Neural cell (in vitro differentiated cells): ENCODE measurements at regions not wholly inside any gene's neighbourhood (a gene's known extent, or its start where the extent isn't known, plus 50 kb on each side); places are given as distances from the start of the nearest gene placed in this dataset.

Experiments
- H2AFZ ChIP-seq: fragments of 200-600, 300-800 bp; sonication (generic), shearing (Covaris generic); 2 replicates; pipeline ENCODE4 v1.6.0; 2014; ENCODE audit warnings: low read depth, mild to moderate bottlenecking, antibody characterized with exemption, low read length, moderate library complexity
- H3F3A ChIP-seq: fragments of 200-600 bp; shearing (Covaris generic); 2 replicates; pipeline ENCODE4 v1.6.1; 2016; ENCODE audit warnings: mild to moderate bottlenecking, moderate library complexity, mixed read lengths, antibody characterized with exemption, low read length; ENCODE audit not compliant: insufficient read depth, poor library complexity, severe bottlenecking
- H3K27ac ChIP-seq: fragments of 200-600, 300-800 bp; sonication (generic), shearing (Covaris generic); 2 replicates; pipeline ENCODE4 v1.5.1; 2014; ENCODE audit warnings: mild to moderate bottlenecking, low read length, moderate library complexity
- H3K27me3 ChIP-seq: fragments of 300-800, 200-600 bp; sonication (generic), shearing (Covaris generic); 2 replicates; pipeline ENCODE4 v1.6.0; 2014; ENCODE audit warnings: mild to moderate bottlenecking, low read depth, low read length, moderate library complexity; ENCODE audit not compliant: insufficient read depth
- H3K36me3 ChIP-seq: fragments of 300-800, 200-600 bp; sonication (generic), shearing (Covaris generic); 2 replicates; pipeline ENCODE4 v1.5.1; 2014; ENCODE audit warnings: mild to moderate bottlenecking, antibody characterized with exemption, low read length, moderate library complexity; ENCODE audit not compliant: insufficient read depth
- H3K4me2 ChIP-seq: fragments of 300-800, 200-600 bp; sonication (generic), shearing (Covaris generic); 2 replicates; pipeline ENCODE4 v1.6.0; 2014; ENCODE audit warnings: mild to moderate bottlenecking, low read length
- H3K4me3 ChIP-seq: fragments of 300-800, 200-600 bp; sonication (generic), shearing (Covaris generic); 2 replicates; pipeline ENCODE4 v1.5.1; 2014; ENCODE audit warnings: mild to moderate bottlenecking, low read length, moderate library complexity
- H3K79me2 ChIP-seq: fragments of 200-600 bp; shearing (Covaris generic); replicated peaks from 2 replicates; pipeline ENCODE4 v1.6.0; 2014; ENCODE audit warnings: mild to moderate bottlenecking, low read length, moderate library complexity; ENCODE audit not compliant: insufficient read depth
- H3K9ac ChIP-seq: fragments of 300-800, 200-600 bp; sonication (generic), shearing (Covaris generic); 2 replicates; pipeline ENCODE4 v1.6.1; 2016; ENCODE audit warnings: mild to moderate bottlenecking, low read length, mixed read lengths
- H3K9me2 ChIP-seq: fragments of 200-600 bp; shearing (Covaris generic); 2 replicates; pipeline ENCODE4 v1.6.1; 2016; ENCODE audit warnings: mild to moderate bottlenecking, low read length, mixed read lengths; ENCODE audit not compliant: insufficient read depth
- H3K9me3 ChIP-seq: fragments of 200-600, 300-800 bp; sonication (generic), shearing (Covaris generic); 2 replicates; pipeline ENCODE4 v1.6.1; 2016; ENCODE audit warnings: mild to moderate bottlenecking, mixed run types, low read length, moderate library complexity, mixed read lengths
- H4K20me1 ChIP-seq: fragments of 200-600 bp; shearing (Covaris generic); 2 replicates; pipeline ENCODE4 v1.6.1; 2016; ENCODE audit warnings: mild to moderate bottlenecking, mixed run types; ENCODE audit not compliant: insufficient read depth
- CTCF ChIP-seq: fragments of 450-650 bp; IDR thresholded peaks from 2 replicates; pipeline ENCODE4 v1.5.1; 2014; ENCODE audit warnings: antibody characterized with exemption, mild to moderate bottlenecking, moderate library complexity; ENCODE audit not compliant: poor library complexity, severe bottlenecking
- EP300 ChIP-seq: fragments of 450-650 bp; conservative IDR thresholded peaks from 2 replicates; pipeline ENCODE4 v1.6.1; 2014; ENCODE audit warnings: antibody characterized with exemption, mild to moderate bottlenecking, moderate library complexity; ENCODE audit not compliant: poor library complexity, severe bottlenecking
- EZH2 ChIP-seq: fragments of 200-600, 300-800 bp; shearing (Covaris generic), sonication (generic); IDR thresholded peaks from 2 replicates; pipeline ENCODE4 v1.6.1; 2014; ENCODE audit warnings: antibody characterized with exemption, low read length, borderline replicate concordance, mild to moderate bottlenecking; ENCODE audit not compliant: insufficient read depth, poor library complexity, severe bottlenecking
- MXI1 ChIP-seq: fragments of 450-650 bp; conservative IDR thresholded peaks from 2 replicates; pipeline ENCODE4 v1.6.1; 2014; ENCODE audit warnings: antibody characterized with exemption, mild to moderate bottlenecking; ENCODE audit not compliant: poor library complexity, severe bottlenecking
- POLR2AphosphoS5 ChIP-seq: IDR thresholded peaks from 2 replicates; pipeline ENCODE4 v1.6.1; 2012
- RAD21 ChIP-seq: fragments of 450-650 bp; conservative IDR thresholded peaks from 2 replicates; pipeline ENCODE4 v1.6.1; 2014; ENCODE audit warnings: antibody characterized with exemption, mild to moderate bottlenecking, moderate library complexity
- REST ChIP-seq: IDR thresholded peaks from 2 replicates; pipeline ENCODE4 v1.6.1; 2012; ENCODE audit warnings: borderline replicate concordance
- SMC3 ChIP-seq: fragments of 450-650 bp; conservative IDR thresholded peaks from 2 replicates; pipeline ENCODE4 v1.6.1; 2014; ENCODE audit warnings: antibody characterized with exemption, mild to moderate bottlenecking, moderate library complexity; ENCODE audit not compliant: poor library complexity
- TAF1 ChIP-seq: IDR thresholded peaks from 2 replicates; pipeline ENCODE4 v1.6.1; 2012; ENCODE audit warnings: low read depth

- Histone ChIP-seq H3K79me2 (no peaks in the 10 kb centered on the region), H3K9ac (no peak overlapping the region), H3K27ac (no peak overlapping the region), H3K4me2 (no peak overlapping the region), H3F3A (no peaks in the 10 kb centered on the region), H4K20me1 (no peaks in the 10 kb centered on the region), H3K27me3 (no peaks in the 10 kb centered on the region), H2AFZ (no peak overlapping the region), H3K4me3 (no peak overlapping the region), H3K36me3 (no peaks in the 10 kb centered on the region), H3K9me3 (no peaks in the 10 kb centered on the region), H3K9me2 (no peaks in the 10 kb centered on the region)
- no peak for TF ChIP-seq CTCF
- TF ChIP-seq EP300 = no peak
- peak; percentile 17 for TF ChIP-seq RAD21
- TF ChIP-seq POLR2AphosphoS5 = no peak
- TF ChIP-seq TAF1 = no peak
- TF ChIP-seq EZH2 = no peak
- no peak for TF ChIP-seq REST
Measured at GRCh38 chr1:57966340-57966739, 542.5 kb upstream of the DAB1 start.

- H3F3A ChIP-seq = no peaks in the 10 kb centered on the region
- no peak overlapping the region for H3K4me3 ChIP-seq
- no peak overlapping the region for H3K27ac ChIP-seq
- H3K79me2 ChIP-seq = no peaks in the 10 kb centered on the region
- H3K4me2 ChIP-seq = no peak overlapping the region
- H2AFZ ChIP-seq = no peak overlapping the region
- H4K20me1 ChIP-seq = no peaks in the 10 kb centered on the region
- H3K9ac ChIP-seq = no peak overlapping the region
- H3K36me3 ChIP-seq = no peaks in the 10 kb centered on the region
- no peaks in the 10 kb centered on the region for H3K27me3 ChIP-seq
- no peaks in the 10 kb centered on the region for H3K9me2 ChIP-seq
- TF ChIP-seq TAF1 (no peak), SMC3 (no peak), RAD21 (no peak), POLR2AphosphoS5 (no peak), EZH2 (no peak), EP300 (no peak), REST (no peak), MXI1 (no peak), CTCF (no peak)
- no peaks in the 10 kb centered on the region for H3K9me3 ChIP-seq
Measured at GRCh38 chr1:57963581-57963980, 539.7 kb upstream of the DAB1 start.
